ENCODE measurements at regions not wholly inside any gene's neighbourhood (a gene's known extent, or its start where the extent isn't known, plus 50 kb on each side); places are given as distances from the start of the nearest gene placed in this dataset.

DNA sequence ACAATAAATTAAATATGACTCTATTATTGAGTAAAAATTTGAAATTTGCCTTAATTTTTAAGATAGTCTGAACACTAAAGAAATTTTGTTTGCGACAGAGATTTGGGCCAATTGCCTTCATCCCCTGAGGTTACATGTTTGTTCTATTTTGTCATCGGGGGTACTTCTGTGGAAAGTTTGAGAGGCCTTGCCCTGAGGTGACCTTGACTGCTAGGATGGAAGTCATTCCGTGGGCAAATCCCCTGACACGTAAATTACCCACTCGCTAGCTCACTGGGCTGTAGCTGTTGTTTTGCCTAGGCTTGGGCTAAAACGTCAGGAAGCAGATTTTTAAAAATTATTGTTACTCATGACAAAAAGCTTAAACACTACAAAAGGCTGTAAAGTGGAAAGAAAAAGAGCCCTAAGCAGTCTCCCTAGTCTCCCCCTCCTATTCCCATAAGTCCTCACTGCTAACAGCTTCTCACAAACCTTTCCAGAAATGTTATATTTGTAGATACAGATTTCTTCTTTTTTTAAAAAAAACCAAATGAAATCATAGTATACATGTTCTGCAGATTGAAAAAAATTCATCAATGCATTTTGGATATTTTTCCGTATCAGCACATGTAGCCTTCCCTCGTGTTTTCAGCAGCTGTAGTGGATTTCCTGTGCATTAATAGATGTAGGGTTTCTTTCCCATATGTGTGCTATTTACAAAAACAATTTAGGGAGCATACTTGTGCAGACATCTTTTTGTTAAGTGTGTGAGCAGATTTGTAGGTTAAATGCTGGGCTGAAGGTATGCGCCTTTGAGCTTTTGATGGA, 142.7 kb downstream of the MRPS6 start:
- no peak overlapping the region for H3K27ac ChIP-seq
- no peaks in the 10 kb centered on the region for H3K9me3 ChIP-seq
- no peak for ATAC-seq
- TF ChIP-seq, protein P1, sequence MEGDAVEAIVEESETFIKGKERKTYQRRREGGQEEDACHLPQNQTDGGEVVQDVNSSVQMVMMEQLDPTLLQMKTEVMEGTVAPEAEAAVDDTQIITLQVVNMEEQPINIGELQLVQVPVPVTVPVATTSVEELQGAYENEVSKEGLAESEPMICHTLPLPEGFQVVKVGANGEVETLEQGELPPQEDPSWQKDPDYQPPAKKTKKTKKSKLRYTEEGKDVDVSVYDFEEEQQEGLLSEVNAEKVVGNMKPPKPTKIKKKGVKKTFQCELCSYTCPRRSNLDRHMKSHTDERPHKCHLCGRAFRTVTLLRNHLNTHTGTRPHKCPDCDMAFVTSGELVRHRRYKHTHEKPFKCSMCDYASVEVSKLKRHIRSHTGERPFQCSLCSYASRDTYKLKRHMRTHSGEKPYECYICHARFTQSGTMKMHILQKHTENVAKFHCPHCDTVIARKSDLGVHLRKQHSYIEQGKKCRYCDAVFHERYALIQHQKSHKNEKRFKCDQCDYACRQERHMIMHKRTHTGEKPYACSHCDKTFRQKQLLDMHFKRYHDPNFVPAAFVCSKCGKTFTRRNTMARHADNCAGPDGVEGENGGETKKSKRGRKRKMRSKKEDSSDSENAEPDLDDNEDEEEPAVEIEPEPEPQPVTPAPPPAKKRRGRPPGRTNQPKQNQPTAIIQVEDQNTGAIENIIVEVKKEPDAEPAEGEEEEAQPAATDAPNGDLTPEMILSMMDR (IDR thresholded peaks at IDR 0.05), result no peak
- no peaks in the 10 kb centered on the region for H3K27me3 ChIP-seq
- intact Hi-C loops (cut with DNase I), result no loop called here
- H3K4me3 ChIP-seq, result no peak overlapping the region
- no peak for DNase-seq
- H3K4me1 ChIP-seq, result no peaks in the 10 kb centered on the region
- no peaks in the 10 kb centered on the region for H3K36me3 ChIP-seq

DNA sequence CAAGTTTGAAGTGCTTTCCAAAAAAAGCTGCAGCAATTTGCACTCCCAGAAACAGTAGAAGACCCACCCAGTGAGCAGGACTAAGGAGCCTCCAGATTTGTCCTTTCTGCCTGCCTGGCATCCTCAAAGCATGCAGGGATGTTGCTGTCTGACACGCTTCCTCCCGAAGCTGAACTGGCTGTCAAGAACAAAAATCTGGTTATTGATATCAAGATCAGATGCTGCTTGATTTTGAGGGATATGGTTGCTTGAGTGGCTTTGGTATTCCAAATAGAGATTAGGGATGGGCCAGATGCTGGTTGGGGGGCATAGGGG, 143.3 kb downstream of the MRPS6 start:
- no peaks in the 10 kb centered on the region for H3K36me3 ChIP-seq
- DNase-seq, result no peak
- no peak overlapping the region for H3K27ac ChIP-seq
- H3K4me3 ChIP-seq, result no peak overlapping the region
- TF ChIP-seq, protein P1 (IDR thresholded peaks at IDR 0.05), result no peak
- ATAC-seq, result no peak
- no peaks in the 10 kb centered on the region for H3K27me3 ChIP-seq
- H3K4me1 ChIP-seq, result no peaks in the 10 kb centered on the region
- no peaks in the 10 kb centered on the region for H3K9me3 ChIP-seq
- intact Hi-C loops (cut with DNase I), result no loop called here

DNA sequence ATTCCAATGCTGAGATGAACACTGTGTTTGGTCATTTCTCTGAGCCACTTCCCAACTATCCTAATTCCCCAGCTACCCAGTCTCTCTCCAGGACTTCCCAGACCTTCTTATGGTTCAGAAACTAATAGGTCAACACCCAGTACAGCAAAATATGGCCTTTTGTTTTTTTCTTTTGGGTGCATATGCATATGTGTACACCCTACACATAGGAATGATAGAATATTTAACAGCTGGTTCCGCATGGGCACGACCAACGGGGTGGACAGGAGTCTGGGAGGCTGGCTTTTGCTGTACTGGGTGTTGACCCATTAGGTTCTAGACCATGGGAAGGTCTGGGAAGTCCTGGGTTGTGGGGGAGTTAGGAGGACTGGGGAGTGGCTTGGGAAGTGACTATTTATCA, 143.9 kb downstream of the MRPS6 start:
- Histone ChIP-seq H3K9me3 (no peaks in the 10 kb centered on the region), H3K27ac (no peak overlapping the region), H3K36me3 (no peaks in the 10 kb centered on the region), H3K4me3 (no peak overlapping the region), H3K4me1 (no peaks in the 10 kb centered on the region), H3K27me3 (no peaks in the 10 kb centered on the region)
- ATAC-seq (no peak), DNase-seq (no peak)
- TF ChIP-seq, protein P1 (IDR thresholded peaks at IDR 0.05), result no peak
- intact Hi-C loops (cut with DNase I), result no loop called here

DNA sequence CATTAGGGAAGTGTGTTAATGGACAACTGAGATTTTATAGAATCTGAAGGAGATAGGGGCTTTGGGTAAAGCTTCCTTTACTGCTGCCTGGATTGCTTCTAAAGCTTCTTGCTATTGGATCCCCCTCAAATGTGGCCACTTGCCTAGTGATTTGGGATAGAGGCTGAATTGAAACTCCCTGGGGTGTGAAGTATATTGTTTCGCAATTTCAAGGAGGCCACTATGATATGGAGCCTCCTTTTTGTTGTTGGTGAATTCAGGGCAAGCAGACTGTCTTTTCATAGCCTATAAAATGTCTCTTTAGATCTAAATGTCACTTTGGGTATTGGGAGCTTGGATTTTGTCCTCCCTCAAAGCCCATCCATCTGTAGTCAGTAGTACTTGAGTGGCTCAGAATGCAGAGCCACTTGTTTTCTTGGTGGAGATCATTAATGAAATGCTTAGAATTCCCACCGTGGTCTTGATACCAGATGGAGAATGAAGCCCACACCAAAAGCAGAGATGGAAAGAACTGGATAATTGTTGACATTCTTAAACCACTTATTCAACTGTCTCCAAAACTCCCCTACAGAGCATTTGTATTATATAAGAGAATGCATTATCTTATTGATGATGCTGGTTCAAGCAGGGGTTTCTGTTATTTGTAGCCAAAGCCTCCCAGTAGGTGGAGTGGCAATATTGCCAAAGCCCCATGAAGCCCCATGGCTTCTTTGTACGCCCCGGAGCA, 144.3 kb upstream of the KCNE2 start:
- Histone ChIP-seq H3K4me3 (no peak overlapping the region), H3K9me3 (no peaks in the 10 kb centered on the region), H3K36me3 (no peaks in the 10 kb centered on the region), H3K27ac (no peak overlapping the region), H3K27me3 (no peaks in the 10 kb centered on the region), H3K4me1 (no peaks in the 10 kb centered on the region)
- ATAC-seq, result no peak
- intact Hi-C loops (cut with DNase I), result no loop called here
- no peak for DNase-seq
- TF ChIP-seq, protein P1 (IDR thresholded peaks at IDR 0.05), result no peak

DNA sequence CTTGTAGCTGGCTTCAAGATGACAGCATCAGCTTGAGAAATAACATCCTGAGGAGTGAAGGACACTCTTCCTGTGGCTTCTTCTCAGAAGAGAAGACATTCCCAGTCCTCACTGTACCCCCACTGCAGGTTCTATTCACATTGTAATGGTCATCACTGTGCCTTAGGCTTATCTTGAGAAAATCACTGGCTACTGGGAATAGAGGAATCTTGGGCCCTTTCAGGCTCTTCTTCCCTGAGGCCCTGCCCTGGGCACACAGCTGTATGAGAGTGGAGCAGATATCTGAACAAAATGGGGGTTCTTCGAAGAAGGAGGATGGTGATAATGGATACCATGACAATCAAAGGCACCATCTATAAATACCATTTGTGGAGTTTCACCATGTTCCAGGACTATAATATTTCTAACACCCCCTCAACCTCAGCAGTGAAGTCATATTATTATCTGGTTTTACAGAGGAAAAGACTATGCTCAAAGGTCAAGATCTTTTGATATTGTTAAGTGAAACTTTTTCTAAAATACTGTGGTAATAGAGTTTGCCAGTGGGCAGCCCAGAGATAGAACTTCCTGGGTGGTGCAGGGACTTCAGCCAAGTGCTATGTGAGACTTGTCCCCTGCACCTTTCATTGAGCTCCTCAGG, 143.1 kb upstream of the KCNE2 start:
- Histone ChIP-seq H3K36me3 (no peaks in the 10 kb centered on the region), H3K4me3 (no peak overlapping the region), H3K9me3 (no peaks in the 10 kb centered on the region), H3K27ac (no peak overlapping the region), H3K4me1 (no peaks in the 10 kb centered on the region), H3K27me3 (no peaks in the 10 kb centered on the region)
- intact Hi-C loops (cut with DNase I), result no loop called here
- DNase-seq (no peak), ATAC-seq (no peak)
- TF ChIP-seq, protein P1 (IDR thresholded peaks at IDR 0.05), result no peak
